GM18907 (cell line): ENCODE measurements at regions not wholly inside any gene's neighbourhood (a gene's known extent, or its start where the extent isn't known, plus 50 kb on each side); places are given as distances from the start of the nearest gene placed in this dataset.

Source experiments
- ATAC-seq: cut with Tn5 transposase; IDR thresholded peaks from one replicate; pipeline ENCODE4 v1.9.1; 2021; ENCODE audit warnings: mild to moderate bottlenecking, moderate library complexity; ENCODE audit not compliant: unreplicated experiment

DNA sequence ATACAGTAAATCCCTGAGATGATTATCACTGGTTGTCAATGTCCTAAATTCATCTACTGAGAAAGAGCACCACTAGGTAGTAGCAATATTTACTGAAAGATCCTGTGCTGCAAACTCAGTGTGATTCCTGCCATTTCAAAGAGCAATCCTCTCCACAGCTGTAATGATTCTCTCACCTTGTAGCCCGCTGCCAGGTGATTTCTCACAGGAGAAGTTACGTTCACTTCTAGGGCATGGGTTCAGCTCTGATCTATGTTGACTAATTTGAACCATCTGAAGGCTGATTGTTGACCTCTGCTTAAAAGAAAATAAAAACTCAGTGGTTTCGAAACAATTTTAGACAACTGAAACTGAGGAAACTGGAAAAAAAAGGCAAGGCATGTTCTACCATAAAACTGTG, 197.0 kb downstream of the FAT4 start:
- no peak for ATAC-seq

DNA sequence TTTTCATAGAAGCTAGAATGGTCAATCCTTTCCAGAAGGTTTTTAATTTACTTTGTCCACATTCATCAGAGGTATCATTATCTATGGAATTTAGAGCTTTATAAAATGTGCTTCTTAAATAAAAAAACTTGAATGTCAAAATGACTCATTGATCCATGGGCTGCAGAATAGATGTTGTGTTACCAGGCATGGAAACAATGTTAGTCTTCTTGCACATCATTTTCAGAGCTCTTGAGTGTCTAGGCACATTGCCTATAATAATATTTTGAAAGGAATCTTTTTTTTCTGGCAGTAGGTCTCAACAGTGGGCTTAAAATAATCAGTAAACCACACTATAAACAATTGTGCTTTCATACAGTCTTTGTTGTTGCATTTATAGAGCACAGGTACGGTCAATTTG, 200.3 kb downstream of the FAT4 start:
- no peak for ATAC-seq

DNA sequence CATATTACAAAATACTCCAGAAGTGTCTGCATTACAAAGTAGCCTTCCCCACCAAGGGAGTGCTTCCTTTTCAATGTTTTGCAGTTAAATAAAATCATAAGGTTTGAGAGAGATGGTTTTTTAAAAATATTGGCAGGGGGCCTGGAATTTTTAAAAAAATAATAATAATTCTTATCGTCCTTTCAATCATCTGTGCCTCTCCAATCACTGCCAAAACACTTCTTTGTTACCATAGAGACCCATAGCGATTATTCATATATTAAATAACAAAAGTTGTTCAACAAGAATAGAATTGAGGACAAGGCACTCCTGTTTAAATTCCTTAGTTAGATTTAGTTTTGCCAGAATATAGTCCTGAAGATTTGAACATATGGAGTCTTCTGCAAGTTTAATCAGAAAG, 203.1 kb downstream of the FAT4 start:
- no peak for ATAC-seq

DNA sequence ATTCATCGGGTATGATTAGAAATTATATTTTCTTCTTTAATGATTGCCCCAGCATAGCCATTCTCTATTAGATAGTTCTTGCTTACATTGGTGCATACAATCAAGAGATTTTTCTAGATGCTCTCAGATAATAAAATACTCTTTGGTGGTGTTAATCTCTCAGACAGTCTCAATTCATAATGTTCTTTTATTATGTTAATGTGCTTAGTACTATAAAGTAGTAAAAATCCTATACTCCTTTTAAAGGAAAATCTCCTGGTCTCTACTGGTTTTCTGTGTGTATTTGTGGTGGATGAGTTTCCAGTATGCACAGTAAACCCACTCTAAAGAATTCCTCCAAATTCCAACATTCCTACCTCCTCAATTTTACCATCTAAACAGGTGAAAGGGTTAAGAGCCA, 203.5 kb downstream of the FAT4 start:
- no peak for ATAC-seq

DNA sequence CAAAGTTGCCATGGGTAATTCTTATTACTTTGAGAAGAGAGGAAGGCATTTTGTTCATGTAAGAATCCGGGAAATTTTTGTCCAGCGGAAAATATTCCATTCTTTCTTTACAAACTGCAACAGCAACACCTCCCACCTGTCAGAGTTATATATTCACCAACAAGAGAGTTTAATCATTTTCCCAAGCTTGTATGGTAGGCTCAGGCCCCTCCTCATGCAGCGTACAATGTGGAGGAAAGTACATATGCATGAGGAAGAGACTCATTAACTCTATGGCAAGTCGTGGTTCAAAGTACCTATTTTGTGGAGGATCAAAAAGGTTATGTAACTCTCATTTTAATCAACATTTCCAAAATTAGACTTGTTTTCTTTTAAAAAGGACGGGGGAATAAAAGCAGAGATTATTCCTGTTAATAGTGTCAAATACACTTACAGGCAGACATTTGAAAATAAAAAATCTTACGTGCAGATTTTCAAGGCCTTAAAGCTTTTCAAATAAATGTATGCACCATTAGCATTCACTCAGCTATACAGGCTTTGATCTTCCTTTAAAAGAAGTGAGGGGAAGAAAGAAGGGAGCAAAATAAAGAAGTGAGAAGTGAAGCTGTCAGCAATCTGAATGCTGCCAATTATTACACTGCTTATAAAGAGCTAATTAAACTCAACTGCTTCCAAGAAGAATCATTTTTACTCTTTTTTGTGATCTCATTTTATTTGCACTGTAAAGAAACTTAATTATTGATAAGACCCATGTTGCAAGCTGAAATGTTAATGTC, 204.8 kb downstream of the FAT4 start:
- ATAC-seq: no peak

DNA sequence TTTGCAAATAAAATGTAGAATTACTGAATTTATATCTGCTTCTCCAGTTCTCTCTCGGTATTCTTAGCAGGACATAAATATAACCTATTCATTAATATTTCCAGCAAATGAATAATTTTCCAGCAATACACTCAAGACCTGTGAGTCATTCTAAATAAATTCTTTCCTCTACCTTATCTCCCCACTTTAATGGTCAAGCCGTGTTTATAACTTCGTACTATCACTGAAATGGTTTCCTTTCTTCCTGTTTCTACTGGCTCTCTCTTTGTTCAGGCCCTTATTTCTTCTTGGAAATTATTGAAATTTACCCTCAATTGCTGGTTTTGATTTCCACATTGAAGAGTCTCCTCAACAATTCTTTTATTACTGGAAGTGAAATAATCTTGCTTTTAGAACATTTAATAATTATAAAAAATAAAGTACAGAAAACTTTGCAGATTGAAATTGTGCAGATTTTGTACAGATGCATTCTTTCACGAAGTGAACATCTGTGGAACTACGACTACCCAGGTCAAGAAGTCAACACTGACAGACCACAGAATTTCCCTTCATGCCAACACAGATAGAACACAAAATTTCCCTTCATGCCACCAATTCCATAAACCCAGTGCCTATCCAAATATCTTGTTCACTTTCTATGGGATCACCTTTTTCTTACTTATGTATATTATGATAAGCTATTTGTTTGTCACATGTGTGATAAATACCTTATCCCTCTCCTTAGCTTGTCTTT, 205.7 kb downstream of the FAT4 start:
- ATAC-seq: no peak

DNA sequence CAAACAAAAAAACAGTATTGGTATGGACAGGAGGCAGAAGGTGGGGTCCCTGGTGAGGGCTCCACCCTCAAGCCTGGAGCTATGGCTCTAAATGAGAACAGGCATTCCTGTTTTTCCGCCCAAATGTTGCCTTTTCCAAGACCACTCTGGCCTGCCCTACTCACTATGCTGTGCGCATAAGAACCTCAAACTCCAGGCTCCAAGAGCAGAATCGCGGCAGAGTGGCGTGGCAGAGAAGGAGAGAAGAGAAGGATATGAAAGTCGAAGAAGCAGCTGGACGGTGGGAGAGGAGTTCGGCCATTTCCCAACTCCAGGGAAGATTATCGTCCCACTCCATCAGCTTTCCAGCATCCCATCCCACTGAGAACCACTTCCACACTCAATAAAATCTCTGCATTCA, 207.8 kb downstream of the FAT4 start:
- no peak for ATAC-seq

DNA sequence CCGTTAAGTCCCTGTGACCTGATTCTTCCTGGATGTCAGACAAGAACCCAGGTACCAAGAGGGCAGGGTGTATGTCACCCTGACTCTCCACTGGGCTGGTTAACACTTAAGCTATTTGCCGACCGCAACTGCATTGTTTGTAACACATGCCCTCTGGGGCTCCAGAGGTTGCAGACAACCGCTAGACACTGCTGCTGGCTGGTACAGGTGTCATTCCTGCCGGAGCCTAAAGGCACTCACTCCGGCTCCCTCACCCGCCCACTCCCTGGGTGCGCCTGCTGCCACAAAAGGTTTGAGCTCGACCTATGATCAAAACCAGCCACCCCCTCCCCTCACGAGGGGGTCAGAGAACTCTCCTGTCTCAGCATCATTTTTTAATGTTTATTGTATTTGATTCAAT, 208.2 kb downstream of the FAT4 start:
- no peak for ATAC-seq

DNA sequence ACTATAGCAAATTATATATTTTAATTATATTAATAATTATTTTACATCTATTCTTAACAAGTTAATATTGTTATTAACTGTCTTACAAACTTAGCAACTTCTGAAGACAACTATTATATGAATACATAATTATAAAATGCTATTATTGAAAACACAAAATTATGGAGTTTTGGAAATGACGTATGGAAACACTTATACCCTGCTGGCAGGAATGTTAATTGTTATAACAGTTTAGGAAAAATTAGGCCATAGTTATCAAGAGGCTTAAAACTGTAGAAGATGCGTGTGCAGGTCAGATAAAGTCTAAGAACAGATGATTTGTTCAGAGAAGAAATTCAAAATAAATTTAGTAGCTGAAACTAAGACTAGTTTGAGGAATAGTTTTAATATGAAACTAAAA, 211.7 kb downstream of the FAT4 start:
- ATAC-seq: no peak

DNA sequence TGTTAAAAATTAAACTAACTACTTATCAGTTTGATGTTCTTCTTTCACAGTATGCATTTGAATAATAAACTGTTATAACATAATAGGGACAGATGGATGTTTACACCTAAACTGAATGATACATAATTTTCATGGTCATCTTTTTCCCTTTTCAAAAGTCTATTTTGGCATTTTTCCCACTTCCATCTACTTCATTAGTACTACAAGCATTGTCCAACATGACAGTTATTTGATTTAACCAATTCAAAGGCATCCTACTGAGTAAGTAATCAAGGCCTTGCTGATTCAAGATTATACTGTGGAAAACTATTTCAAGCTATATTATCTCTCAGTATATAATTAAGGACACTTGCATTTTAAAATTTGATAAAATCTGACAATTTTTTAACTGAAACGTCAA, 212.9 kb downstream of the FAT4 start:
- ATAC-seq: no peak

DNA sequence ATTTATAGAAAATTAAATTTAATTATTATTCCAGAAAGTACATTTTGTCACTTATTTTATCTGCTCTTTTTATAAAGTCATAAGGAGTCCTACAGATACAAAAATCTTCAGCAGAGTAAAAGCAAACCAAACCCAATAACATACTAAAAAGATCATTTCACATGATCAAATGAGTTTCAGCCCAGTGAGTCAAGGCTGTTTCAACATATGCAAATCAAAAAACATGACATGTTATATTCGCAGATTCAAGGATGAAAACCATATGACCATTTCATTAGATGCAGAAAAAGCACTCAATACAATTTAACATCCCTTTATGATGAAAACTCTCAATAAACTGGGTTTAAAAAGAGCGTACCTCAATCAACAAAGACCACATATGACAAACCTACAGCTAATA, 214.3 kb downstream of the FAT4 start:
- ATAC-seq: no peak

DNA sequence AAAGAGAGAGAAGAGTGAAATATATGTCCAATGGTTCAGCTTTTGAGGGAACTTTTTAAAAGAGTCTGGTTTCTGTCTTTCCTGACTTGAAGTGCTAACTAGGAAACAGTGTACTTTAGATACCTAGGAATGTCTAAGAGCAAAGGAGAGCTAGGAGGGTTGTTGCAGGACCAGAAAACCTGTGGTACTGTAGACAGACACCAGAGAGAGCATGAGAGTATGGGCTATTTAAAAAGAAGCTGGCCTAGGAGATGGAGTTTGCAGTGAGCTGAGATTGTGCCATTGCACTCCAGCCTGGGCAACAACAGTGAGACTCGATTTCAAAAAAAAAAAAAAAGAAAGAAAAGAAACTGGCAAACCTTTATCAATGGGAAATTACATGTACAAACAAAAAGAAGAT, 223.9 kb downstream of the FAT4 start:
- no peak for ATAC-seq

DNA sequence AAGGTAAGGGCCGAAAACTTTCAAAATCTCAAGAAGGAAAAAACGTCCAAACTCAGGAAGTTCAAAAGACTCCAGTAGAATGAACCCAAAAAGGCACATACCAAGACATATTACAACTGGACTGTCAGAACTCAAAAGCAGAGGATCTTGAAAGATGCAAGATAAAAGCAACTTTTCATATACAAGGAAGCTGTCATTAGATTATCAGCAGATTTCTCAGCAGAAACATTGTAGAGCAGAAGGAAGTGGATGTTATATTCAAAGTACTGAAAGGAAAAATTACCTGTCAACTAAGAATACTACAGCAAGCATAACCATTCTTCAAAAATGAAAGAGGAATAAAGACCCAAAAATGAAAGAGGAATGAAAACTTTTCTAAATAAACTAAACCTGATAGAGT, 224.9 kb downstream of the FAT4 start:
- no peak for ATAC-seq

DNA sequence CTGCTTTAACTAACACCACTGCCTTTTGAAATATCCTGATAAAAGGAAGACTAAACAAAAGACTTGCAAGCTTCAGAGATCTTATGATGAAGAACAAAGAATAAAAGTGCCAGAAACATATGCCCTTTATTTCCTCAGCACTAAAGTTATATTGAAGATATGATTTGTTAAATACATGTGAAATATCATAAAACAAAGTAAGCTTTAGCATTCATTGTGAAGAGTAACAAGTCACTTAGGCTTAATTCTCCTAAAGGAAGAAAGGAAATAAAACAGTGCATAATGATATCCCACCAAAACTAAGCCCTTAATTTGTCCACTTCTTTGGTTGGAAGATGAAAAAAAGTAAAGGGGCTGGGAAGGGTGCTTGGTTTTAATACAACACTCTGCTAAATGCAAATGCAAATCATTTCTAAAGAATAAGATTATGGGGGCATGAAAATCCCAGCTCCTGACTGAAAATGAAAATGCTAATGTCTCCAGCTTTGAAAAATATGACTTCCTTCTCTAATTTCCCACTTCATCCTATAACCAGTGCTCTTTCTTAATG, 227.2 kb downstream of the FAT4 start:
- ATAC-seq: no peak

DNA sequence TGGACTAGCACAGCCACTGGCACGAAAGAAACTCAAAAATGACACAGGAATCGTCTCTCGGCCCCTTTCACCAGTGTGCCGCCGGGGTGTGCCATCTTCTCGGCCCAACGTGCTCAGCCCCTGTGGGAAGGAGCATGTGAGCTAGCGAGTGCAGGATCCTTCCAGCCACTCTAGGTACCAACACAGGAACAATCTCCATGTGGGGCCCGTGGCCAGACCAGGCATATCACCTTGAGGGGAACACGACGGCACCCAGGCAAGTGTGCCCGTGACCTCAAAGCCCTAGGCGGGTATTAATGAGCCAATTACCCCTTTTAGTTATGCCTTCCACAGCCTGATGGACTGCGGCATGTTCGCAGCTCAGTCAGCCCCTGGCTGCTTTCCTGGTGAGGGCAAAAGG, 231.5 kb downstream of the FAT4 start:
- ATAC-seq: no peak

DNA sequence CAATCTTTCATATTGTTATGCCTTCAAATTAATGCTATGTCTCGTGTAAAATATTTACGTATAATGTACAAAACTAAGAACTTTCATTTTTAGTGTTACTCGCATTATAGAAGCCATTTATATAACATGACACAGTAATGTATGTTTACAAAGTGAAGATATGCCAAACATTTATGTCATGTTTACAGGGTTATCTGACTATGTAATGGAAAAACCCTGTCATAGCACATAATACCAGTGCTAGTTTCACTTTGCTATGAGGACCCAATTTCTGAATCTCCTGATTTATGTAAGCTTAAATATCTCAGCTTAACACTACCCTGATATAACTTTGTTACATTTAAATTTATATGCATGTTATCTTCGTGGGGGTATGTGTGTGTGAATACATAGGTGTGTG, 233.1 kb downstream of the FAT4 start:
- no peak for ATAC-seq

DNA sequence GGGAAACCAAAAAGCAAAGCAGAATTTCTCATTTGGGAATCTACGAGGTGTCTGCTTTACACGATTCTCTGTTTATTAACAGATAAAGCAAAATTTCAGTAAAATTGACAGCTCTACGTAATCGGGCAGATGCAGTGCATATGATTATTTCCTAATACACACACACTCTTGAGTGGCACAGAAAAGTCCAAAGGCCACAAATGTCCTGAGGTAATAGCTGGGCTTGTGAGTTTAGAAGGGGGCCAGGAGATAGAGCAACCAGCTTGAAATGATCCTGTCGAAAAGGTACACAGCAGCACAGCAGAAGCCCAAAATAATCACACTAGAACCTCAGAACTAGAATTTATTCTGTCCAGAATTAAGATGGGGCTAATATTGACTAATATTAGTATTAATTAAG, 236.0 kb downstream of the FAT4 start:
- ATAC-seq: no peak

DNA sequence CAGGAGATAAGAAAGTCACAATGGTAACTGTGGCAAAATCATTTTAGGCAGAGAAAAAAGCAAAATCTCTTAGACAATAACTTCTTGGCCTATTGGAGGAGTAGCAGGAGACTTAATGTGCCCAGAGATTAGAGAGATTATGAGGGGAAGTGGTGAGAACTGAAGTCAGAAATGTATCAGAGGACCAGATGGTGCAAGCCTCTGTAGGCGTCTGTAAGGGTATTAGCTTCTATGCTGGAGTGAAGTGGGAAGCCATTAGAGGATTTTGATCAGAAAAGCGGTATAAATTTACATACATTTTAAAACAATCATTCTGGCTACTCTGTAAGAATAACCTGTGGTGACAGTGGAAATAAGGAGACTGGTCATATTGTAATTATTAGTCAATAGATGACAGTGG, 236.7 kb downstream of the FAT4 start:
- no peak for ATAC-seq

DNA sequence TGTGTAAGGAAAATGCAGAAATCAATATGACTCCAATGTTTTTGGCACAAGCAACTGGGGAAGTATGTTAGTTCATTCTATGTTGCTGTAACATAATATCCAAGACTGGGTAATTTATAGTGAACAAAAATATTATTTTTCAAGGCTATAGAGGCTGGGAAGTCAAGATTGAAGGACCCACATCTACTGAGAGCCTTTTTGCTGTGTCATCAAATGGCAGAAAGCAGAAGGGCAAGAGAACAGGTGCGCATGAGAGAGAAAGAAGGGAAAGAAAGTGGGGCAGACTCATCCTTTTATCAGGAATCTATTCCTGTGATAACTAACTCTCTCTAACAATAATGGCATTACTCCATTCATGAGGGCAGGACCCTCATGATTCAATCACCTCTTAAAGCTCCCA, 237.2 kb downstream of the FAT4 start:
- no peak for ATAC-seq

DNA sequence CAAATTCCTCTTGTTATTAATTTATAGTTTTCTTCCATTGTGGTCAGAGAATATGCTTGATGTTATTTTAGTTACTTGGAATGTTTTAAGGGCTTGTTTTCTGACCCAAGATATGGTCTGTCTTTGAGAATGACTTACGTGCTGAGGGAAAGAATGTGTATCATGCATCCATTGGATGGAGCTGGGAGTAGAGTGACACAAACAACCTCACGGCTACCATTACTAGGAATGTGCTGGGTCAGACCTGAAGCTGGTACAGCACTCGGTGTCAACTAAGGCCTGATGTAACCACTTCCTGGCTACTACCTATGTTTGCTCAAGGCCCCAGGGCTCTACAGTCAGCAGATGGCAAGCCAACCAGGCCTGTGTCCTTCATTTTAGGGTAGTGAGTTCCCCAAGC, 257.8 kb downstream of the FAT4 start:
- ATAC-seq: no peak

DNA sequence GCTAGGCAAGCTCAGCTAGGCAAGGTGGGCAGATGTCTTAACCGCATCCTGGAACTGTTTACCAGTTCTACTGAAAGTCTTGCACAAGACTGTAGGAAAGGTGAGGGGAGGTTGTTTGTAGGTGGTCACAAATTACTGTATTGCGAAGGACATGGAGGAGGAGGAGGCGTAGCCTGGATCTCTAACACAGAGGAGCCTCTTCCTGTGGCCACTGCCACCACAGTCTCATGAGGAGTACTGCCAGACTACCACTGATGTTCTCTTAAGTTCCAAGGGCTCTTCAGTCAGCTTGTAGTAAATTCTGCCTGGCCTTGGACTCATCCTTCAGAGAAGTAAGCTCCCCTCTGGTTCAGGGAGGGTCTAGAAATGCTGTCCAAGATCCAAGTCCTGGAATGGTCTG, 258.6 kb downstream of the FAT4 start:
- no peak for ATAC-seq

DNA sequence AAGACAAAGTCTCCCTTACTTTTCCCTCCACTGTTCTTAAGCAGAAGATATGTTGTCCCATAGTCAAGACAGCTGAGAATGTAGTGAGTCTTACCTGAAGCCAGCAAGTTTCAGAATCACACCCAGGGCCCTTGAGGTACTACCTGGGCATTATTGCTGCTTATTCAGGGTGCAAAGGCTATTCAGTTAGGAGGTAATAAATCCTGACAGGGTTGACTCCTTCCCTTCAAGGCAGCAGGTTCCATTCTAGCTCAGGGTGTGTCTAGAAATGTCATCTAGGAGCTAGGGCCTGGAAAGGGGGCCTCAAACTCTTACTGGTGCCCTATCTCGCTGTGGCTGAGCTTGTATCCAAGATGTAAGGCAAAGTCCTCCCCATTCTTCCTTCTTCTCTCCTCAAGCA, 259.0 kb downstream of the FAT4 start:
- no peak for ATAC-seq
